ENCODE measurements at regions not wholly inside any gene's neighbourhood (a gene's known extent, or its start where the extent isn't known, plus 50 kb on each side); places are given as distances from the start of the nearest gene placed in this dataset.

DNA sequence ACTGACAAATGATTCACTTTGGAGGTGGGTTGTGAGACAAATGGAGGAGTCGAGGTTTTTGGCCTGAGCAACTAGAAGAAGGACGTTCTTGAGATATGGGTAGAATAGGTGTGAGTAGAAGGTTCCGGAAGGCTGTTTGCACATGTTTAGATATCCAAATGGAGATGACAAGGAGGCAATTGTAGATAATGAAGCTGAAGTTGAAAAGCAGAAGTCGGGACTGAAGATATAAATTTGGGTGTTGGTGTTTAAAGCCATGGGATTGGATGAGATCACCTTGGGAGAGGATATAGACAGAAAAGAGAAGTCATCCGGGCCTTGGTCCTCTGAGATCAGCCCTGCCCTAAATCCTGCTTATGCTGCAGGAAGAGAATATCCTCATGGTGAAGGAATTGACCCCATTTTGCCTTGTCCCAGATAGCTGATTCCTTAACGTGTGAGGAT, 75.5 kb upstream of the CD44 start:
- Histone ChIP-seq H3K27ac (ENCODE audit: low read length) (no peak overlapping the region), H3K27me3 (ENCODE audit: low read depth, low read length) (no peaks in the 10 kb centered on the region), H3K4me3 (ENCODE audit: low read depth in 1 of 2, low read length in 2 of 2) (no peak overlapping the region), H3K9me3 (ENCODE audit: control insufficient read depth in 1 of 2, low read length in 2 of 2) (no peaks in the 10 kb centered on the region), H3K4me1 (ENCODE audit: control insufficient read depth in 1 of 2, insufficient read depth in 2 of 2, low read length in 2 of 2) (peaks cover 0 to 4% of the 10 kb centered on the region in 2 donors), H3K36me3 (ENCODE audit: control insufficient read depth in 1 of 2, insufficient read depth in 2 of 2, low read length in 2 of 2) (no peaks in the 10 kb centered on the region)

DNA sequence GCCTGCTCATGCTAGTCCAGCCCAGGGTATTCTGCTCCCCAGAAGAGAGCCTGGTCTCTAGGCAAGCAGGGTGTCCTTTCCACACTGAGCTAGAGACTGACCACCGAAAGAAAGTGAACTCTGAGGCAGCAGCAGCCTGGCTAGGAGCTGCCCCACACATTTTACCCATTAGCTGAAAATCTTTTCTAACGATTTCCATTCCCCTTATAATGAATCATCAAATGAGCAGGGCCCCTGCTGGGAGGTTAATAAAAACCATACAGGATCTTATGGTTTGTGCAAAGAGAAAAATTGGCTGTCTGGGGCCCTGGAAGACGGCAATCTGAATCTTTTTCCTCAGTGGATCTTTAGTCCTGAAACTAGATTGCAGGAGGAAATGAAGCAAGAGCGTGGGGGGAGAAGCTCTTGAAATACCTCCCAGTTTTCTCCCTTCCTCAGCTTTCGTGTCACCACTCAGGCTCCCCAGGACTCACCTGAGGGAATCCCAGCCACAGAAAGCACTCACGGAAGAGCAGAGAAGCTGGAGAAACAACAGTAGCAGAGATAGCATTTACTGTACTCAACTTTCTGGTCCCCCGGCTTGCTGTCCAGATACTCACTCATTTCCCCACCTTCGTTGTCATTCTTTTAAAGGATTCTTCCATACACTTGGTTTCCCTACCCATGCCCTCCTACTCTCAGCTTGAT, 74.7 kb upstream of the CD44 start:
- no peak overlapping the region for H3K4me3 ChIP-seq (ENCODE audit: low read depth in 1 of 2, low read length in 2 of 2)
- H3K9me3 ChIP-seq (ENCODE audit: control insufficient read depth in 1 of 2, low read length in 2 of 2), result no peaks in the 10 kb centered on the region
- H3K27ac ChIP-seq (ENCODE audit: low read length), result no peak overlapping the region
- H3K27me3 ChIP-seq (ENCODE audit: low read depth, low read length), result no peaks in the 10 kb centered on the region
- no peaks in the 10 kb centered on the region for H3K36me3 ChIP-seq (ENCODE audit: control insufficient read depth in 1 of 2, insufficient read depth in 2 of 2, low read length in 2 of 2)
- peaks cover 0 to 4% of the 10 kb centered on the region in 2 donors for H3K4me1 ChIP-seq (ENCODE audit: control insufficient read depth in 1 of 2, insufficient read depth in 2 of 2, low read length in 2 of 2)

DNA sequence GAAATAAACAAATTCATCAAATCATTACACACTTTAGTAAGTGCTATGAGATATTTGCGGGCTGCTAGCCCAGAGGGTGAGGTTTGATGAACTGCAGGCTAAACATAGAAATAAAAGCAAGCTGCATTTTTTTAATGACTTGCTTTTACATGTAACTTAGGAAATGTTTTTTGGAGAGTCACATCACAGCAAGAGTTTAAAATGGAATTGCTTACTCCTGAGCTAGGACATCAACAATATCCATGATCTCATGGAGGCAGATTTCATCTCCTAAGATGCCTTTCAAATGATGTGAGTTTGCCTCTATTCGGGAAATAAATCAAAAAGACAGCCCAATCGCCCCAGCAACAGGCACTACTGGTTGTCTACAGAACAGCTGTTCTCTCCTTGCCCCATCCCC, 73.4 kb upstream of the CD44 start:
- peak overlapping the region; percentile 17 for H3K27ac ChIP-seq (ENCODE audit: low read length)

DNA sequence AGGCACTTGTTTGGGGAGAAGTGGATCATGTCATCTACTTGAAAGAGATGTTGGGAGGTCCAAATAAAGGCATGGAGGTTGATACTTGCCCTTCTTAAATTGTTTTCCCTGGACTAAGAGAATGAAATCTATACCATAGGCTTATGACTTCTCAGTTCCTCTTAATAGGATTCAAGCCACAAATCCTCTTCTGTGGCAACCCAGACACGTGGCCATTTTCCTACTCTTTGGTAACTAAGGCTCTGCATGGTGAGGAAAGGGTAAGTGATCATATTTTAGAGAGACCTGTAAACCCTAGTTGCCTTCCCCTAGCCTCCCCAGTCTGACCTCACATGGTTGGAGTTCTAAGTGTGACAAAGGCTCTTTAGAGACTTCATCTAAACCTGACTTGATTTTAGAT, 72.9 kb upstream of the CD44 start:
- no peaks in the 10 kb centered on the region for H3K36me3 ChIP-seq (ENCODE audit: control insufficient read depth in 1 of 2, insufficient read depth in 2 of 2, low read length in 2 of 2)
- H3K9me3 ChIP-seq (ENCODE audit: control insufficient read depth in 1 of 2, low read length in 2 of 2), result no peaks in the 10 kb centered on the region
- H3K27ac ChIP-seq (ENCODE audit: low read length), result peak overlapping the region; percentile 17
- H3K27me3 ChIP-seq (ENCODE audit: low read depth, low read length), result no peaks in the 10 kb centered on the region
- H3K4me3 ChIP-seq (ENCODE audit: low read depth in 1 of 2, low read length in 2 of 2), result no peak overlapping the region
- peaks cover 0 to 4% of the 10 kb centered on the region in 2 donors for H3K4me1 ChIP-seq (ENCODE audit: control insufficient read depth in 1 of 2, insufficient read depth in 2 of 2, low read length in 2 of 2)

More for the DNA sequence above, 73.4 kb upstream of the CD44 start:
- no peak overlapping the region for H3K4me3 ChIP-seq (ENCODE audit: low read depth in 1 of 2, low read length in 2 of 2)
- H3K9me3 ChIP-seq (ENCODE audit: control insufficient read depth in 1 of 2, low read length in 2 of 2), result no peaks in the 10 kb centered on the region
- peaks cover 0 to 4% of the 10 kb centered on the region in 2 donors for H3K4me1 ChIP-seq (ENCODE audit: control insufficient read depth in 1 of 2, insufficient read depth in 2 of 2, low read length in 2 of 2)
- H3K36me3 ChIP-seq (ENCODE audit: control insufficient read depth in 1 of 2, insufficient read depth in 2 of 2, low read length in 2 of 2), result no peaks in the 10 kb centered on the region
- no peaks in the 10 kb centered on the region for H3K27me3 ChIP-seq (ENCODE audit: low read depth, low read length)

DNA sequence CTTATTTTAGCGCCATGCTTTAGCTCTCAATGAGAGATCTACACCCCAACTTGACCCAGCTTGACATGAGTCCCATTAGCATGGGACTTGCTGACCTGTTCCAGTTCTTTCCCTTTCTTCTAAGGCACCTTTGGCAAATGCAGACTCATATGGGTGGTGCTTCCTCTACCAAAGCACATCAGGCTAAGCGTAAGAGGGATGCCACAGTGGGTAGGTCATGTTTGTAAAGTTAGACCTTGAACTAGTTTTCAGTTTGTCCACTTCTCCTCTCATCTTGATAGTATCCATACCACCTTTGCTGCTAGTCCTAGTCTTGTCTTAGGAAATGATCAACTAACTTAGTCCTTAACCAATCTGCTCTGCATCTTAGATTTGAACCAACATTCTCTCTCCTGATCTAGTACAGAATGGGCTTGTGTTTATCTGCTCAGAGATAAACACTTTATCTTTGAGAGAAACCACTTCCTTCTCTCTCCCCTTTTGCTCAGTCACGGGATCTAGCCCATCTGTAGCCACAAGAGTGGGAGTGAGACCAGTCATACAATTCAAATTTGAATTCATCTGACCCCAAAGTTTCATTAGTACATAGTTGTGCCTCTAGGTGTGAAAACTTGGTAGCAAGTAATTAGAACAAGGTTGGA, 72.1 kb upstream of the CD44 start:
- Histone ChIP-seq H3K4me1 (ENCODE audit: control insufficient read depth in 1 of 2, insufficient read depth in 2 of 2, low read length in 2 of 2) (peaks cover 0 to 4% of the 10 kb centered on the region in 2 donors), H3K9me3 (ENCODE audit: control insufficient read depth in 1 of 2, low read length in 2 of 2) (no peaks in the 10 kb centered on the region), H3K36me3 (ENCODE audit: control insufficient read depth in 1 of 2, insufficient read depth in 2 of 2, low read length in 2 of 2) (no peaks in the 10 kb centered on the region), H3K4me3 (ENCODE audit: low read depth in 1 of 2, low read length in 2 of 2) (no peak overlapping the region), H3K27ac (ENCODE audit: low read length) (no peak overlapping the region), H3K27me3 (ENCODE audit: low read depth, low read length) (no peaks in the 10 kb centered on the region)

DNA sequence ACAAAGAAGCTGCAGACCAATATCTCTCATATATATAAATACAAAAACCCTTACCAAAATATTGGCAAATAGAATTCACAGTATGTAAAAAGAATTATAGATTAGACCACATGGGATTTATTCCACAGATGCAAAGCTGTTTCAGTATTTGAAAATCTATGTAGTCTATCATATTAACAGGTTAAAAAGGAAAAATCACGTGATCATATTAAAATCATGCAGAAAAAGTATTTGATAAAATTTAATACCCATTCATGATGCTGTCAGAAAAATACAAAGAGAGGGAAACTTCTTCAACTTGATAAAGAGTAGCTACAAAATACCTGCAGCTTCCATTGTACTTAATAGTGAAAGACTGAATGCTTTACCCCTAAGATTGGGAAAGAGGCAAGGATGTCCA, 67.2 kb upstream of the CD44 start:
- H3K27ac ChIP-seq (ENCODE audit: low read length), result no peak overlapping the region
- no peak overlapping the region for H3K4me3 ChIP-seq (ENCODE audit: low read depth in 1 of 2, low read length in 2 of 2)
- H3K9me3 ChIP-seq (ENCODE audit: control insufficient read depth in 1 of 2, low read length in 2 of 2), result no peaks in the 10 kb centered on the region
- no peaks in the 10 kb centered on the region for H3K27me3 ChIP-seq (ENCODE audit: low read depth, low read length)
- no peaks in the 10 kb centered on the region for H3K4me1 ChIP-seq (ENCODE audit: control insufficient read depth in 1 of 2, insufficient read depth in 2 of 2, low read length in 2 of 2)
- no peaks in the 10 kb centered on the region for H3K36me3 ChIP-seq (ENCODE audit: control insufficient read depth in 1 of 2, insufficient read depth in 2 of 2, low read length in 2 of 2)

GRCh38 chr11:35073691-35074419, 65.1 kb upstream of the CD44 start:
- Histone ChIP-seq H3K4me1 (ENCODE audit: control insufficient read depth in 1 of 2, insufficient read depth in 2 of 2, low read length in 2 of 2) (no peaks in the 10 kb centered on the region), H3K36me3 (ENCODE audit: control insufficient read depth in 1 of 2, insufficient read depth in 2 of 2, low read length in 2 of 2) (no peaks in the 10 kb centered on the region), H3K27ac (ENCODE audit: low read length) (no peak overlapping the region), H3K27me3 (ENCODE audit: low read depth, low read length) (no peaks in the 10 kb centered on the region), H3K4me3 (ENCODE audit: low read depth in 1 of 2, low read length in 2 of 2) (no peak overlapping the region), H3K9me3 (ENCODE audit: control insufficient read depth in 1 of 2, low read length in 2 of 2) (no peaks in the 10 kb centered on the region)

DNA sequence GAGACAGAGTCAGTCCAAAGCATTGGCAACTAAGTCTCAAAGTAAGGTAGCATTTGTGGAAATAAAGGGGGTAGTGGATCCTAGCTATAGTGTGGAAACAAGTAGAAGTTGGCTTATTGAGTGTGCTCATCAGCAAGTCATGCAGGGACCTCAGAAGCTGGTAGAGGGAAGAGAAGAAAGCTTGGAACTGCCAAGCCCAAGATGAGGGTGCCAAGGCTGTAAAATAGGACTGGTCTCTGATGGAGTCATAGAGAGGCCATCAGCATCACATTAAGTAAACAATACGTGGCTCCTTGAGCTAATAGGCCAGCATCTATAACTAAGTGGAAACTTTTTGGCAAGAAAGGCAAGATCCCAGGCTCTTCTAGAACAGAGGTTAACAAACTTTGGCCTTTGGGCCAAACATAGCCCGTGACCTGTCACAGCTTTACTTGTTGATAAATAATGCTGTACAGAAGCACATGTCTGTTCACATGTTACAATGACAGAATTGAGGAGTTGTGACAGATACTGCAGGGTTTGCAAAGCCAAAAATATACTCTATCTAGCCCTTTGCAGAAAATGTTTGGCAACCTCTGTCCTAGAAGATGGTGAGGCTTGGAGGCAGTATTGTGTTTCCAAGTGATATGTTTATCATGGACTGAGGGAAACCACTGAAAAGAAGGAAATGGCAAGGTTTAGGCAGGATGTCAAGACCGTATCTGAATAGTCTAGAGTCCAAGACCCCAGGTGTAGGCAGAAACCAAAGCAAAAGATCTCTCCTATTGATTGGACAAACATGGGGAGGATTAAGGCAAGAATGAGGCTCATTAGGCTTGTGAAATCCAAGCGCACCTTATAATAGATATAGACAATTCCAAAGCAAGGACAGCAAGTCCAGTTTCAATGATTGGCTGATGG, 62.5 kb upstream of the CD44 start:
- Histone ChIP-seq H3K27ac (ENCODE audit: low read length) (no peak overlapping the region), H3K4me1 (ENCODE audit: control insufficient read depth in 1 of 2, insufficient read depth in 2 of 2, low read length in 2 of 2) (no peaks in the 10 kb centered on the region), H3K27me3 (ENCODE audit: low read depth, low read length) (no peaks in the 10 kb centered on the region), H3K9me3 (ENCODE audit: control insufficient read depth in 1 of 2, low read length in 2 of 2) (no peaks in the 10 kb centered on the region), H3K36me3 (ENCODE audit: control insufficient read depth in 1 of 2, insufficient read depth in 2 of 2, low read length in 2 of 2) (no peaks in the 10 kb centered on the region), H3K4me3 (ENCODE audit: low read depth in 1 of 2, low read length in 2 of 2) (no peak overlapping the region)

- Histone ChIP-seq H3K9me3 (ENCODE audit: control insufficient read depth in 1 of 2, low read length in 2 of 2) (no peaks in the 10 kb centered on the region), H3K36me3 (ENCODE audit: control insufficient read depth in 1 of 2, insufficient read depth in 2 of 2, low read length in 2 of 2) (no peaks in the 10 kb centered on the region), H3K4me3 (ENCODE audit: low read depth in 1 of 2, low read length in 2 of 2) (no peak overlapping the region), H3K4me1 (ENCODE audit: control insufficient read depth in 1 of 2, insufficient read depth in 2 of 2, low read length in 2 of 2) (peaks cover 7 to 9% of the 10 kb centered on the region in 2 donors), H3K27ac (ENCODE audit: low read length) (no peak overlapping the region), H3K27me3 (ENCODE audit: low read depth, low read length) (no peaks in the 10 kb centered on the region)
Observed at GRCh38 chr11:35077709-35078469, 61.1 kb upstream of the CD44 start.

GRCh38 chr11:35078470-35078735, 60.6 kb upstream of the CD44 start:
- Histone ChIP-seq H3K27me3 (ENCODE audit: low read depth, low read length) (no peaks in the 10 kb centered on the region), H3K4me1 (ENCODE audit: control insufficient read depth in 1 of 2, insufficient read depth in 2 of 2, low read length in 2 of 2) (peaks cover 11 to 14% of the 10 kb centered on the region in 2 donors), H3K27ac (ENCODE audit: low read length) (no peak overlapping the region), H3K4me3 (ENCODE audit: low read depth in 1 of 2, low read length in 2 of 2) (no peak overlapping the region), H3K36me3 (ENCODE audit: control insufficient read depth in 1 of 2, insufficient read depth in 2 of 2, low read length in 2 of 2) (no peaks in the 10 kb centered on the region), H3K9me3 (ENCODE audit: control insufficient read depth in 1 of 2, low read length in 2 of 2) (no peaks in the 10 kb centered on the region)

Data from muscle layer of duodenum (tissue), 2 donors.